Liver (tissue), 8 donors: ENCODE measurements at regions not wholly inside any gene's neighbourhood (a gene's known extent, or its start where the extent isn't known, plus 50 kb on each side); places are given as distances from the start of the nearest gene placed in this dataset.

Source experiments
- DNase-seq: peaks from one replicate; pipeline ENCODE4 v3.0.0-alpha.2; 2017; ENCODE audit warnings: low spot score
- H3K27ac ChIP-seq, 2 donors: one replicate each; pipeline ENCODE4 v1.7.0; 2013; ENCODE audit warnings: inconsistent platforms in 2 of 2, low read length in 2 of 2, control low read depth in 1 of 2, low read depth in 1 of 2, mild to moderate bottlenecking in 1 of 2
- H3K27me3 ChIP-seq, 4 donors: one replicate each; pipeline versions ENCODE4 v1.6.1 to v1.7.0; 2013; ENCODE audit warnings: low read length in 3 of 4, inconsistent platforms in 1 of 4, mild to moderate bottlenecking in 1 of 4, moderate library complexity in 1 of 4; ENCODE audit not compliant: control insufficient read depth in 4 of 4, insufficient read depth in 4 of 4
- H3K36me3 ChIP-seq, 4 donors: one replicate each; pipeline versions ENCODE4 v1.6.1 to v1.7.0; 2013; ENCODE audit warnings: low read length in 3 of 4, mild to moderate bottlenecking in 3 of 4, low read depth in 1 of 4, moderate library complexity in 1 of 4; ENCODE audit not compliant: control insufficient read depth in 4 of 4, insufficient read depth in 3 of 4
- H3K4me1 ChIP-seq, 4 donors: one replicate each; pipeline versions ENCODE4 v1.6.1 to v1.7.0; 2013; ENCODE audit warnings: low read length in 3 of 4, mild to moderate bottlenecking in 3 of 4, moderate library complexity in 1 of 4; ENCODE audit not compliant: control insufficient read depth in 4 of 4, insufficient read depth in 4 of 4
- H3K4me3 ChIP-seq, 3 donors: one replicate each; pipeline versions ENCODE4 v1.6.1 to v1.7.0; 2013; ENCODE audit warnings: low read length in 3 of 3, control low read depth in 1 of 3, low read depth in 1 of 3, mild to moderate bottlenecking in 1 of 3
- H3K9ac ChIP-seq, 2 donors: one replicate each; pipeline ENCODE4 v1.7.0; 2013; ENCODE audit warnings: low read length in 2 of 2, mild to moderate bottlenecking in 2 of 2, moderate library complexity in 2 of 2, control low read depth in 1 of 2, low read depth in 1 of 2
- H3K9me3 ChIP-seq, 4 donors: one replicate each; pipeline versions ENCODE4 v1.6.1 to v1.7.0; 2013; ENCODE audit warnings: low read length in 3 of 4; ENCODE audit not compliant: control insufficient read depth in 4 of 4
- CTCF ChIP-seq: fragments of 150-350 bp; IDR thresholded peaks from 2 replicates; pipeline ENCODE4 v1.5.1; 2017; ENCODE audit warnings: improper control_type of control experiment, low read depth, low read length; ENCODE audit not compliant: missing input control
- EGR1 ChIP-seq, 2 donors: IDR thresholded peaks; 2 replicates each; pipeline ENCODE4 v1.6.1; 2016 to 2018; ENCODE audit warnings: antibody characterized with exemption in 2 of 2, low read depth in 2 of 2
- FOXA1 ChIP-seq: IDR thresholded peaks from 2 replicates; pipeline ENCODE4 v1.6.1; 2016; ENCODE audit warnings: antibody characterized with exemption
- FOXA2 ChIP-seq: IDR thresholded peaks from 2 replicates; pipeline ENCODE4 v1.6.1; 2016; ENCODE audit warnings: antibody characterized with exemption
- GABPA ChIP-seq, 2 donors: IDR thresholded peaks in 1 of 2; conservative IDR thresholded peaks in 1 of 2; 2 replicates each; pipeline ENCODE4 v1.6.1; 2016; ENCODE audit warnings: antibody characterized with exemption in 2 of 2, mild to moderate bottlenecking in 1 of 2, moderate library complexity in 1 of 2
- HNF4A ChIP-seq, 2 donors: conservative IDR thresholded peaks; 2 replicates each; pipeline ENCODE4 v1.6.1; 2016; ENCODE audit warnings: antibody characterized with exemption in 2 of 2, mild to moderate bottlenecking in 2 of 2
- HNF4G ChIP-seq: IDR thresholded peaks from 2 replicates; pipeline ENCODE4 v1.6.1; 2016; ENCODE audit warnings: antibody characterized with exemption
- JUND ChIP-seq, 2 donors: IDR thresholded peaks; 2 replicates each; pipeline ENCODE4 v1.6.1; 2016; ENCODE audit warnings: antibody characterized with exemption in 2 of 2
- MAX ChIP-seq: IDR thresholded peaks from 2 replicates; pipeline ENCODE4 v1.6.1; 2016; ENCODE audit warnings: antibody characterized with exemption
- NR2F2 ChIP-seq: IDR thresholded peaks from 2 replicates; pipeline ENCODE4 v1.6.1; 2016; ENCODE audit warnings: antibody characterized with exemption
- RAD21 ChIP-seq, 2 donors: IDR thresholded peaks; 2 replicates each; pipeline ENCODE4 v1.6.1; 2016; ENCODE audit warnings: antibody characterized with exemption in 2 of 2, mild to moderate bottlenecking in 2 of 2
- REST ChIP-seq: IDR thresholded peaks from 2 replicates; pipeline ENCODE4 v1.6.1; 2016; ENCODE audit warnings: antibody characterized with exemption, mild to moderate bottlenecking
- RXRA ChIP-seq, 2 donors: IDR thresholded peaks; 2 replicates each; pipeline ENCODE4 v1.6.1; 2017 to 2018; ENCODE audit warnings: antibody characterized with exemption in 2 of 2, mild to moderate bottlenecking in 1 of 2
- SP1 ChIP-seq: IDR thresholded peaks from 2 replicates; pipeline ENCODE4 v1.6.1; 2018; ENCODE audit warnings: antibody characterized with exemption, mild to moderate bottlenecking
- TAF1 ChIP-seq: conservative IDR thresholded peaks from 2 replicates; pipeline ENCODE4 v1.6.1; 2016; ENCODE audit warnings: antibody characterized with exemption, mild to moderate bottlenecking
- YY1 ChIP-seq: IDR thresholded peaks from 2 replicates; pipeline ENCODE4 v1.6.1; 2016; ENCODE audit warnings: antibody characterized with exemption, mild to moderate bottlenecking
- WGBS: extraction: QIAGEN DNeasy Blood & Tissue Kit; methylation state at CpG from one replicate; pipeline ENCODE4 v1.1.7; 2013; 5-methylcytosine and 5-hydroxymethylcytosine counted together
- TF ChIP-seq, protein P1 (sequence below): IDR thresholded peaks from 2 replicates; pipeline ENCODE4 v1.6.1; 2016; ENCODE audit warnings: antibody characterized with exemption
- TF ChIP-seq, protein P2 (sequence below): IDR thresholded peaks from 2 replicates; pipeline ENCODE4 v1.6.1; 2016; ENCODE audit warnings: antibody characterized with exemption
- donor health status: healthy.
- donor health status: healthy.
- donor health status: healthy.
- donor health status: healthy.
- donor health status: healthy.

GRCh38 chr12:125312471-125312870, 247.2 kb downstream of the AACS start:
- Histone ChIP-seq H3K27ac (no peak overlapping the region), H3K4me3 (no peak overlapping the region), H3K27me3 (peaks cover 0 to 6% (median 3%) of the 10 kb centered on the region in 4 donors), H3K36me3 (no peaks in the 10 kb centered on the region), H3K9me3 (no peaks in the 10 kb centered on the region), H3K9ac (no peak overlapping the region), H3K4me1 (no peaks in the 10 kb centered on the region)
- 84% methylated on average over 3 of the region's 3 CpGs for WGBS
- DNase-seq: no peak
- TF ChIP-seq, protein P1, sequence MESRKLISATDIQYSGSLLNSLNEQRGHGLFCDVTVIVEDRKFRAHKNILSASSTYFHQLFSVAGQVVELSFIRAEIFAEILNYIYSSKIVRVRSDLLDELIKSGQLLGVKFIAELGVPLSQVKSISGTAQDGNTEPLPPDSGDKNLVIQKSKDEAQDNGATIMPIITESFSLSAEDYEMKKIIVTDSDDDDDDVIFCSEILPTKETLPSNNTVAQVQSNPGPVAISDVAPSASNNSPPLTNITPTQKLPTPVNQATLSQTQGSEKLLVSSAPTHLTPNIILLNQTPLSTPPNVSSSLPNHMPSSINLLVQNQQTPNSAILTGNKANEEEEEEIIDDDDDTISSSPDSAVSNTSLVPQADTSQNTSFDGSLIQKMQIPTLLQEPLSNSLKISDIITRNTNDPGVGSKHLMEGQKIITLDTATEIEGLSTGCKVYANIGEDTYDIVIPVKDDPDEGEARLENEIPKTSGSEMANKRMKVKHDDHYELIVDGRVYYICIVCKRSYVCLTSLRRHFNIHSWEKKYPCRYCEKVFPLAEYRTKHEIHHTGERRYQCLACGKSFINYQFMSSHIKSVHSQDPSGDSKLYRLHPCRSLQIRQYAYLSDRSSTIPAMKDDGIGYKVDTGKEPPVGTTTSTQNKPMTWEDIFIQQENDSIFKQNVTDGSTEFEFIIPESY: no peak
- TF ChIP-seq HNF4A (conservative IDR thresholded peaks at IDR 0.05) (no peak), FOXA2 (no peak), RAD21 (IDR thresholded peaks at IDR 0.05) (no peak), SP1 (no peak), CTCF (no peak)

- Histone ChIP-seq H3K27ac (no peak overlapping the region), H3K36me3 (no peaks in the 10 kb centered on the region), H3K27me3 (peaks cover 0 to 6% (median 3%) of the 10 kb centered on the region in 4 donors), H3K4me3 (no peak overlapping the region), H3K9me3 (no peaks in the 10 kb centered on the region), H3K4me1 (no peaks in the 10 kb centered on the region), H3K9ac (no peak overlapping the region)
- DNase-seq: no peak
- TF ChIP-seq HNF4A (conservative IDR thresholded peaks at IDR 0.05): no peak
- no peak for TF ChIP-seq JUND (IDR thresholded peaks at IDR 0.05)
- TF ChIP-seq SP1: no peak
- TF ChIP-seq YY1: no peak
- TF ChIP-seq RAD21 (IDR thresholded peaks at IDR 0.05): no peak
- TF ChIP-seq CTCF: no peak
- no peak for TF ChIP-seq REST
- no peak for TF ChIP-seq EGR1 (IDR thresholded peaks at IDR 0.05; ENCODE audit: low read depth in 2 of 2)
- TF ChIP-seq HNF4G: no peak
- TF ChIP-seq RXRA (IDR thresholded peaks at IDR 0.05): no peak
- TF ChIP-seq, protein P1: no peak
- no peak for TF ChIP-seq MAX
- TF ChIP-seq GABPA (IDR thresholded peaks at IDR 0.05 in 1 of 2, conservative IDR thresholded peaks at IDR 0.05 in 1 of 2): no peak
- TF ChIP-seq FOXA1: no peak
- TF ChIP-seq, protein P2, sequence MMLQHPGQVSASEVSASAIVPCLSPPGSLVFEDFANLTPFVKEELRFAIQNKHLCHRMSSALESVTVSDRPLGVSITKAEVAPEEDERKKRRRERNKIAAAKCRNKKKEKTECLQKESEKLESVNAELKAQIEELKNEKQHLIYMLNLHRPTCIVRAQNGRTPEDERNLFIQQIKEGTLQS: no peak
- no peak for TF ChIP-seq TAF1
- TF ChIP-seq FOXA2: no peak
- no peak for TF ChIP-seq NR2F2
- WGBS: 36% methylated on average over 22 of the region's 22 CpGs
Observed at GRCh38 chr12:125314051-125314755, 249.0 kb downstream of the AACS start.
